HCT116 (cell line): ENCODE measurements at regions not wholly inside any gene's neighbourhood (a gene's known extent, or its start where the extent isn't known, plus 50 kb on each side); places are given as distances from the start of the nearest gene placed in this dataset.

ENCODE experiments used
- ATAC-seq: fragments of 200-7000 bp; cut with Tn5 transposase; 2 replicates; pipeline ENCODE4 v1.9.1; 2020; ENCODE audit warnings: mild to moderate bottlenecking, moderate library complexity
- BruUV-seq: library from RNA; stranded (reverse); fragments of 400-500 nt; replicated peaks from 2 replicates; lab custom pipeline; 2021; lab: Mats Ljungman, UMichigan
- CTCF ChIA-PET: fragments of 300-600 bp; sonication (Branson Sonifier 250); formaldehyde crosslinking; loops from one replicate; lab custom pipeline; 2021; ENCODE audit warnings: antibody characterized with exemption; lab: Charles Lee
- POLR2A ChIA-PET: fragments of 300-600, 350-600 bp; sonication (Branson Sonifier 250); formaldehyde crosslinking; loops from one replicate; lab custom pipeline; 2021; ENCODE audit warnings: antibody characterized with exemption; lab: Charles Lee
- RAD21 ChIA-PET, 2 experiments: fragments of 300-600 bp; sonication (Branson Sonifier 250); formaldehyde crosslinking; loops; one replicate each; lab custom pipeline; 2023; ENCODE audit warnings: low total read pairs in 2 of 2; ENCODE audit not compliant: uncharacterized antibody in 2 of 2, unreplicated experiment in 2 of 2, low non-redundant PET in 1 of 2; lab: Charles Lee
- DNase-seq: peaks from one replicate; pipeline ENCODE4 v3.0.0-alpha.2; 2010; ENCODE audit warnings: low read depth, low spot score
- H2AFZ ChIP-seq: fragments of 200-600 bp; shearing (Covaris generic), sonication (generic); 2 replicates; pipeline ENCODE4 v1.6.1; 2017; ENCODE audit warnings: low read depth, mixed run types, mixed read lengths, antibody characterized with exemption, low read length; ENCODE audit not compliant: poor library complexity, severe bottlenecking
- H3K27ac ChIP-seq: 2 replicates; pipeline ENCODE4 v1.5.1; 2012; ENCODE audit warnings: low read depth, low read length
- H3K27me3 ChIP-seq: fragments of 200-600 bp; sonication (generic); 2 replicates; pipeline ENCODE4 v1.6.1; 2016; ENCODE audit warnings: mixed run types, low read length, mixed read lengths; ENCODE audit not compliant: insufficient read depth
- H3K36me3 ChIP-seq, 2 experiments: fragments of 200-500 bp in 1 of 2; fragments of 200-600 bp in 1 of 2; sonication (Bioruptor generic) in 1 of 2; sonication (generic) in 1 of 2; 2 replicates each; pipeline versions ENCODE4 v1.5.1 to v1.6.1; 2014 to 2016; ENCODE audit warnings: low read length in 2 of 2, inconsistent platforms in 1 of 2, mixed read lengths in 1 of 2, mixed run types in 1 of 2; ENCODE audit not compliant: insufficient read depth in 2 of 2, control insufficient read depth in 1 of 2
- H3K4me1 ChIP-seq, 2 experiments: fragments of 200-600 bp in 1 of 2; sonication (generic) in 1 of 2; 2 replicates each; pipeline versions ENCODE4 v1.5.1 to v1.6.1; 2012 to 2017; ENCODE audit warnings: low read length in 2 of 2, inconsistent platforms in 1 of 2, mild to moderate bottlenecking in 1 of 2, mixed read lengths in 1 of 2, mixed run types in 1 of 2, moderate library complexity in 1 of 2; ENCODE audit not compliant: insufficient read depth in 2 of 2, control insufficient read depth in 1 of 2
- H3K4me2 ChIP-seq: fragments of 200-600 bp; sonication (generic); 2 replicates; pipeline ENCODE4 v1.6.1; 2017; ENCODE audit warnings: mixed run types, low read length, mixed read lengths
- H3K4me3 ChIP-seq, 2 experiments: fragments of 200-600 bp in 1 of 2; sonication (generic) in 1 of 2; replicated peaks in 1 of 2; 2 replicates each; pipeline ENCODE4 v1.5.1; 2011 to 2016; ENCODE audit warnings: low read length in 2 of 2, control low read depth in 1 of 2, low read depth in 1 of 2, mild to moderate bottlenecking in 1 of 2, mixed read lengths in 1 of 2, mixed run types in 1 of 2
- H3K79me2 ChIP-seq: fragments of 200-600 bp; sonication (generic); 2 replicates; pipeline ENCODE4 v1.6.1; 2017; ENCODE audit warnings: mild to moderate bottlenecking, mixed run types, low read length, moderate library complexity, mixed read lengths; ENCODE audit not compliant: insufficient read depth
- H3K9ac ChIP-seq: fragments of 200-600 bp; sonication (generic); 2 replicates; pipeline ENCODE4 v1.6.1; 2016; ENCODE audit warnings: low read length, mixed read lengths
- H3K9me2 ChIP-seq: fragments of 200-600 bp; sonication (generic), shearing (Covaris generic); 2 replicates; pipeline ENCODE4 v1.6.1; 2017; ENCODE audit warnings: mixed run types, mild to moderate bottlenecking, moderate library complexity; ENCODE audit not compliant: insufficient read depth
- H3K9me3 ChIP-seq, 2 experiments: fragments of 200-500 bp in 1 of 2; fragments of 200-600 bp in 1 of 2; sonication (Bioruptor generic) in 1 of 2; sonication (generic) in 1 of 2; 2 replicates each; pipeline ENCODE4 v1.6.1; 2014 to 2017; ENCODE audit warnings: low read length in 2 of 2, mixed read lengths in 2 of 2, inconsistent platforms in 1 of 2, low read depth in 1 of 2, mild to moderate bottlenecking in 1 of 2, mixed run types in 1 of 2, moderate library complexity in 1 of 2; ENCODE audit not compliant: control insufficient read depth in 1 of 2, insufficient read depth in 1 of 2
- H4K20me1 ChIP-seq: fragments of 200-600 bp; sonication (generic), shearing (Covaris generic); 2 replicates; pipeline ENCODE4 v1.6.1; 2017; ENCODE audit warnings: mixed run types, mild to moderate bottlenecking, moderate library complexity; ENCODE audit not compliant: insufficient read depth
- ATF3 ChIP-seq: IDR thresholded peaks from 2 replicates; pipeline ENCODE4 v1.6.1; 2012
- CBX3 ChIP-seq: IDR thresholded peaks from 2 replicates; pipeline ENCODE4 v1.6.1; 2012; ENCODE audit warnings: low read depth
- CTCF ChIP-seq, 3 experiments: fragments of 200-600 bp in 1 of 3; sonication (generic) in 1 of 3; IDR thresholded peaks in 2 of 3; conservative IDR thresholded peaks in 1 of 3; 2 replicates each; pipeline ENCODE4 v1.5.1; 2012 to 2017; ENCODE audit warnings: low read depth in 2 of 3, low read length in 2 of 3, antibody characterized with exemption in 1 of 3, borderline replicate concordance in 1 of 3, control low read depth in 1 of 3, mild to moderate bottlenecking in 1 of 3, mixed read lengths in 1 of 3, mixed run types in 1 of 3, moderate library complexity in 1 of 3; ENCODE audit not compliant: insufficient read depth in 1 of 3
- POLR2AphosphoS5 ChIP-seq: IDR thresholded peaks from 2 replicates; pipeline ENCODE4 v1.6.1; 2011; ENCODE audit warnings: mild to moderate bottlenecking, low read depth, low read length, moderate library complexity
- REST ChIP-seq: IDR thresholded peaks from 2 replicates; pipeline ENCODE4 v1.6.1; 2012; ENCODE audit warnings: low read depth
- SIN3A ChIP-seq: IDR thresholded peaks from 2 replicates; pipeline ENCODE4 v1.6.1; 2012; ENCODE audit warnings: low read depth
- SP1 ChIP-seq: IDR thresholded peaks from 2 replicates; pipeline ENCODE4 v1.6.1; 2012; ENCODE audit warnings: low read depth
- SRF ChIP-seq: IDR thresholded peaks from 2 replicates; pipeline ENCODE4 v1.6.1; 2012; ENCODE audit warnings: low read depth
- ZNF274 ChIP-seq: fragments of 200-500 bp; sonication (Bioruptor generic); IDR thresholded peaks from 2 replicates; pipeline ENCODE4 v1.6.1; 2014; ENCODE audit warnings: mild to moderate bottlenecking, low read depth, low read length, inconsistent platforms
- intact Hi-C: fragments of 100-400 bp; cut with micrococcal nuclease; formaldehyde crosslinking; loops from 2 replicates; pipeline ENCODE4 v1.10.0; 2022

- CTCF ChIA-PET = no interaction called here
- ATAC-seq (no peak), DNase-seq (no peak)
- H4K20me1 ChIP-seq = no peaks in the 10 kb centered on the region
- peaks cover 5% of the 10 kb centered on the region; the same call in 1 of the 2 replicates for H3K27me3 ChIP-seq
- H3K9me3 ChIP-seq = no peaks in the 10 kb centered on the region
- POLR2A ChIA-PET = no interaction called here
- H2AFZ ChIP-seq = no peak overlapping the region
- no peak overlapping the region for H3K27ac ChIP-seq
- no peaks in the 10 kb centered on the region for H3K36me3 ChIP-seq
- RAD21 ChIA-PET = no interaction called here
- no peaks in the 10 kb centered on the region for H3K79me2 ChIP-seq
- intact Hi-C loops = loop anchor here (1.0 kb wide), 1 partner anchor 11 kb away; no protein-coding TSS in a partner anchor
- no peak overlapping the region for H3K4me2 ChIP-seq
- H3K4me1 ChIP-seq = peaks cover 0 to 4% of the 10 kb centered on the region in 2 experiments; a peak in 1 of 4 replicates
- H3K9ac ChIP-seq = no peak overlapping the region
- H3K4me3 ChIP-seq = no peak overlapping the region
- H3K9me2 ChIP-seq = no peaks in the 10 kb centered on the region
- BruUV-seq = no TSS peak
- TF ChIP-seq SP1 (no peak), ZNF274 (no peak), REST (no peak), CTCF (IDR thresholded peaks at IDR 0.05 in 2 of 3, conservative IDR thresholded peaks at IDR 0.05 in 1 of 3; ENCODE audit: borderline replicate concordance in 1 of 3, insufficient read depth in 1 of 3, low read depth in 2 of 3, low read length in 2 of 3) (no peak), CBX3 (no peak), SIN3A (no peak), POLR2AphosphoS5 (no peak), ATF3 (no peak), SRF (no peak)
Observed at GRCh38 chr15:69838994-69839393, 258.7 kb downstream of the TLE3 start.
